GM12874 (cell line): ENCODE measurements at regions not wholly inside any gene's neighbourhood (a gene's known extent, or its start where the extent isn't known, plus 50 kb on each side); places are given as distances from the start of the nearest gene placed in this dataset.

ENCODE experiments used
- TF ChIP-seq, protein P1 (sequence below): IDR thresholded peaks from 2 replicates; pipeline ENCODE4 v1.5.1; 2011; ENCODE audit warnings: low read depth, mild to moderate bottlenecking, control low read depth, low read length, moderate library complexity; ENCODE audit not compliant: insufficient read depth

DNA sequence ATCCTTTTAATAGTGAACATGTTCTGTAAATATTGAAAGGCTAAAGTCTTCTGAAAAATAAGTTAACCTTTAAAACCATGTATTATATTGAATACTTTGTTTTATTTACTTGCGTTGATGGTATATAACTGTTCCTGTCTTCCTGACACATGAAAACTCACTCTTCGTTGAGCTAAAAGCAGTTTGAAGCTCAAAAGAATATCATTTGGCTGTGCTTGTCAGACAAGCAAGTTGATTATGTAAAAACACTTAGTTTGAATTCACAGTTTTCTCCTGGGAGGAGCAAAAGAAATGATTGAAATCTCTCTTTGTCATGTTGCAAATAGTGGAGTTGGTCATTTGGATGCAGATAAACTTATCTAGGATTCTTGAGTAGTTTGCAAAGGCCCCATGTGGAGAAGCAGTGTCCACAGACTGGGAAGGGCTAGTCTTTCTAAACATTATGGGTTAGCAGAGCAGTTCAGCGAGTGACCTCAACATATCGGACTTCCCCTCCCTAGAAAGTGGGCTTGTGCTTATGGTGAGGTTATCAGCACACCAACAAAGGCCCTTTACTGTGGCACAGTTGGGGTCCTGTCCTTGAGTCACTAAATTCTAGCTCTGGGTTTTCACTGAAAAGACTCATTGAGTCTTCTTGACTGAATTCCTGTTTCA is 290.4 kb downstream of the CSNK1G3 start:
- TF ChIP-seq, protein P1, sequence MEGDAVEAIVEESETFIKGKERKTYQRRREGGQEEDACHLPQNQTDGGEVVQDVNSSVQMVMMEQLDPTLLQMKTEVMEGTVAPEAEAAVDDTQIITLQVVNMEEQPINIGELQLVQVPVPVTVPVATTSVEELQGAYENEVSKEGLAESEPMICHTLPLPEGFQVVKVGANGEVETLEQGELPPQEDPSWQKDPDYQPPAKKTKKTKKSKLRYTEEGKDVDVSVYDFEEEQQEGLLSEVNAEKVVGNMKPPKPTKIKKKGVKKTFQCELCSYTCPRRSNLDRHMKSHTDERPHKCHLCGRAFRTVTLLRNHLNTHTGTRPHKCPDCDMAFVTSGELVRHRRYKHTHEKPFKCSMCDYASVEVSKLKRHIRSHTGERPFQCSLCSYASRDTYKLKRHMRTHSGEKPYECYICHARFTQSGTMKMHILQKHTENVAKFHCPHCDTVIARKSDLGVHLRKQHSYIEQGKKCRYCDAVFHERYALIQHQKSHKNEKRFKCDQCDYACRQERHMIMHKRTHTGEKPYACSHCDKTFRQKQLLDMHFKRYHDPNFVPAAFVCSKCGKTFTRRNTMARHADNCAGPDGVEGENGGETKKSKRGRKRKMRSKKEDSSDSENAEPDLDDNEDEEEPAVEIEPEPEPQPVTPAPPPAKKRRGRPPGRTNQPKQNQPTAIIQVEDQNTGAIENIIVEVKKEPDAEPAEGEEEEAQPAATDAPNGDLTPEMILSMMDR = no peak

DNA sequence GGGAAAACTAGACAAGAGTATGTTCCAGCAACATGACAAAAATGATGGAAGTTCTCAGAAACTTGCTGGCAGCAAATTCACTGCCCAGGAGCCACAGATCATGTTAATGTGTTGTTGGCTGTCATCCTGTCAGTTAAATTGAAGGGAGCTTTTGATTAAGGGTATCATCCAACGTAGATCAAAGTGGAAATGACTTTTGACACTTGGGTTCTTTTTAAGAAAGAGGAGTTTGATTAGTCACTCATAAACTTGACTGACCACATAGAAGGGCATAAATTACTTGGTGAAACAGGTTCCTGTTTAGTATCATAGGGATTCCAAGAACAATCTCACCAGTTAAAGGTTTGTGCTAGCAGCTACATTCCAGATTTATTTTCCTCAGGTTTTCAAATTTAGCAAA is 288.7 kb downstream of the CSNK1G3 start:
- TF ChIP-seq, protein P1 = no peak

DNA sequence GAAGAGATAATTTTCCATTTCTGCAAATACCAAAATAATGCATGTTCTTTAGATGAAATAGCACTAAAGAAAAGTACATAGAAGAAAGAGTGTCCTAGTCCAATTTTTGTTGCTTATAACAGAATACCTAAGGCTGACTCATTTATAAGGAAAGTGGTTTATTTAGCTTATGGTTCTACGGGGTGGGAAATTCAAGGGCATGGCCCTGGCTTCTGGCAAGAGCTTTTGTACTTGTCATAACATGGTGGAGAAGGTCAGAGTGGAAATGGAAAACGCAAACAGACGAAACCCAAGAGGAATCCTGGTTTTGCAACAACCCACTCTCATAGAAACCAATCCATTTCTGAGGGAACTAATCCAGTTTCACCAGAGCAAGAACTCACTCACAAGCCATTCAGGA is 283.7 kb downstream of the CSNK1G3 start:
- TF ChIP-seq, protein P1 = no peak

DNA sequence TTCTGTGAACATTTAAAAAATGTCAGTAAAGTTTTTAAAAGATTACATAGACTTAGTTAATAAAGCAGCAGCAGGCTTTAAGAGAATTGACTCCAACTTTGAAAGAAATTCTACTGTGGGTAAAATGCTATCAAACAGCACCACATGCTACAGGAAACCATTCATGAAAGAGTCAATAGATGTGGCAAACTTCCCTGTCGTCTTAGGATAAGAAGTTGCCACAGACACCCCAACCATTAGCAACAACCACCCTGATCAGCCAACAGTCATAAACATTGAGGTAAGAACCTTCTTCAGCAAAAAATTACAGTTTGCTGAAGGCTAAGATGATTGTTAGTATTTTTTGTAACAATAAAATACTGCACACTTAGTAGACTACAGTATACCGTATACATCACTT is 278.2 kb downstream of the CSNK1G3 start:
- TF ChIP-seq, protein P1 = no peak

DNA sequence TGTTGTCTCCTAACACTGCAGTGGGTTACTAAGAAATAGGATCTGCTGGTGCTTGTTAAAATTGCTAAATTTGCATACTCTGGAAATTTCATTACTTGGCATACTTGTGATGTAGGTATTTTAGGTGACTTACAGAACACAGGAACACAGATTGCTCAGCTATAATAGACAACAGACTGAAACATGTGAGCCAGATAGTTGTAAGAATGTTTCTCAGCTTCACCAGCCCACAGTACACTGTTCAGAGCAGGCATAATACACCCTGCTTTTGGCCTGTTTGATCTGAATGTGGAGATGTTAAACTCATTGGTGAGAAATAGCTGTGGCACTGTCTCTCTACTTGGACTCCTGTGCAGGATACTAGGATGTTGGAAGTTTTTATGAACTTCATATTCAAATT is 275.7 kb downstream of the CSNK1G3 start:
- TF ChIP-seq, protein P1 = no peak

DNA sequence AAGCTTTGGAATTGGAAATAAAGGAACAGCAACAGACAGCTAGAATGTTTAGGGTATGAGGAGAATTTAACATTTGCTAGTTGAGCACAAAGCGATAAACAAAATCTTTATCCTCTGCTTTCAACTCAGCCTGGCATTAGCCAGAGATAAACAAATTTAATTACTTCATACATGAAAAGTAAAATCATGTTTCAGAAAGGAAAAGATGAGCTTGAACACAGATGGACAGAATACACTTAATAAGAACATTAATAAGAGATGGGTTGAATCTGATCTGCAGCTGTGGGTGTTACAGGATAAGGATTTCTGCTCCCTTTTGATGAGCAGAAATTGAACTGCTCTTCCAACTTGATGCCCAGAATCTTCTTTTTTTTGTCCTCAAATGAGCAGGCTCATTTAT is 275.2 kb downstream of the CSNK1G3 start:
- TF ChIP-seq, protein P1 = no peak

DNA sequence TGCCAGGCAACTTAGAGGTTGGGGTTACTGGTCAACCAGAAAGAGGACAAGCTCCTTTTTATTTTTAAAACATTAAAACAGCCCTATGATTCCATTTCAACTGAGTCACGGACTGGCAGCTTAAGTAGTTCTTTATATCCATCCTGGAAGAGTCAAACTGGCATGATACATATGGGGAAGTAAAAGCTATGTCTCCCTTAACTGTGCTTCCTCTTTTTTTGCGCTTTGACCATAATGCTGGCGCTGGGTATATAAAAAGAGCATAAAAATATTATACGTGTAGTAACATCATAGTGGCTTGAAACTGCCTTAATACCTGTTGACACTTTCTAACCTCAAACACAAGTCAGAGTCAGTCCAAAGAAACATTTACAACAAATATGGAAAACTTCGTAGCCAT is 274.4 kb downstream of the CSNK1G3 start:
- TF ChIP-seq, protein P1 = no peak
